SK-N-SH (cell line): ENCODE measurements at regions not wholly inside any gene's neighbourhood (a gene's known extent, or its start where the extent isn't known, plus 50 kb on each side); places are given as distances from the start of the nearest gene placed in this dataset.

Experiments
- CTCF ChIA-PET: fragments of 300-600, 350-600 bp; formaldehyde crosslinking; extraction: SDS; loops from one replicate; lab custom pipeline; 2021; lab: Yijun Ruan, JAX
- POLR2A ChIA-PET: fragments of 350-600 bp; sonication (Branson Sonifier 250); formaldehyde crosslinking; extraction: SDS; loops from one replicate; lab custom pipeline; 2020; ENCODE audit warnings: antibody characterized with exemption, inconsistent platforms; lab: Yijun Ruan, JAX
- DNase-seq: peaks from one replicate; pipeline ENCODE4 v3.0.0; 2012
- H2AFZ ChIP-seq: fragments of 200-600 bp; sonication (generic); 2 replicates; pipeline ENCODE4 v1.8.1; 2016; ENCODE audit warnings: antibody characterized with exemption, mild to moderate bottlenecking, low read depth
- H3F3A ChIP-seq: fragments of 200-600 bp; sonication (generic); replicated peaks from 2 replicates; pipeline ENCODE3; 2016; ENCODE audit warnings: antibody characterized with exemption, mild to moderate bottlenecking; ENCODE audit not compliant: insufficient read depth
- H3K27ac ChIP-seq, 2 experiments: fragments of 200-500 bp in 1 of 2; fragments of 200-600 bp in 1 of 2; sonication (Bioruptor generic) in 1 of 2; sonication (generic), shearing (Covaris generic) in 1 of 2; 2 replicates each; pipeline versions ENCODE4 v1.5.1 to v1.6.1; 2014 to 2016; ENCODE audit warnings: low read depth in 2 of 2, inconsistent platforms in 1 of 2, low read length in 1 of 2, mild to moderate bottlenecking in 1 of 2, mixed read lengths in 1 of 2
- H3K27me3 ChIP-seq: fragments of 200-600 bp; sonication (generic), shearing (Covaris generic); 2 replicates; pipeline ENCODE4 v1.6.1; 2016; ENCODE audit warnings: mixed run types; ENCODE audit not compliant: insufficient read depth
- H3K36me3 ChIP-seq, 2 experiments: fragments of 200-500 bp in 1 of 2; fragments of 200-600 bp in 1 of 2; sonication (Bioruptor generic) in 1 of 2; sonication (generic) in 1 of 2; replicated peaks in 1 of 2; 2 replicates each; pipeline versions ENCODE3 to v1.5.1; 2014 to 2016; ENCODE audit warnings: low read length in 1 of 2, mild to moderate bottlenecking in 1 of 2; ENCODE audit not compliant: insufficient read depth in 2 of 2, control insufficient read depth in 1 of 2
- H3K4me1 ChIP-seq, 2 experiments: fragments of 200-500 bp in 1 of 2; fragments of 200-600 bp in 1 of 2; sonication (Bioruptor generic) in 1 of 2; sonication (generic), shearing (Covaris generic) in 1 of 2; 2 replicates each; pipeline versions ENCODE4 v1.5.1 to v1.6.1; 2014 to 2016; ENCODE audit warnings: low read depth in 1 of 2, low read length in 1 of 2, mixed run types in 1 of 2; ENCODE audit not compliant: insufficient read depth in 2 of 2, control insufficient read depth in 1 of 2
- H3K4me2 ChIP-seq: fragments of 200-600 bp; sonication (generic), shearing (Covaris generic); 2 replicates; pipeline ENCODE4 v1.6.1; 2017; ENCODE audit warnings: mixed run types
- H3K4me3 ChIP-seq, 2 experiments: fragments of 200-500 bp in 1 of 2; fragments of 200-600 bp in 1 of 2; sonication (Bioruptor generic) in 1 of 2; sonication (generic), shearing (Covaris generic) in 1 of 2; 2 replicates each; pipeline versions ENCODE4 v1.5.1 to v1.8.1; 2014 to 2016; ENCODE audit warnings: low read depth in 2 of 2, inconsistent platforms in 1 of 2, low read length in 1 of 2, mild to moderate bottlenecking in 1 of 2, mixed read lengths in 1 of 2, moderate library complexity in 1 of 2
- H3K79me2 ChIP-seq: fragments of 200-600 bp; sonication (generic); 2 replicates; pipeline ENCODE4 v1.8.1; 2017; ENCODE audit warnings: mild to moderate bottlenecking; ENCODE audit not compliant: insufficient read depth
- H3K9ac ChIP-seq: fragments of 200-600 bp; sonication (generic); 2 replicates; pipeline ENCODE4 v1.6.1; 2017; ENCODE audit warnings: mixed run types
- H3K9me2 ChIP-seq: fragments of 200-600 bp; sonication (generic); 2 replicates; pipeline ENCODE4 v1.6.1; 2017; ENCODE audit warnings: mixed run types
- H3K9me3 ChIP-seq: fragments of 200-600 bp; sonication (generic); 2 replicates; pipeline ENCODE4 v1.6.1; 2017; ENCODE audit warnings: mixed run types, mild to moderate bottlenecking, moderate library complexity
- H4K20me1 ChIP-seq: fragments of 200-600 bp; sonication (generic); 2 replicates; pipeline ENCODE4 v1.6.1; 2017; ENCODE audit warnings: mild to moderate bottlenecking, mixed run types; ENCODE audit not compliant: insufficient read depth
- CTCF ChIP-seq: fragments of 200-600 bp; sonication (generic); IDR thresholded peaks from 2 replicates; pipeline ENCODE4 v1.6.1; 2017; ENCODE audit warnings: antibody characterized with exemption, mild to moderate bottlenecking, moderate library complexity
- EZH2phosphoT487 ChIP-seq: fragments of 200-600 bp; sonication (generic); IDR thresholded peaks from 2 replicates; pipeline ENCODE4 v1.6.1; 2017; ENCODE audit warnings: low read depth, mixed run types, mild to moderate bottlenecking, antibody characterized with exemption, moderate library complexity, borderline replicate concordance
- FOSL2 ChIP-seq: IDR thresholded peaks from 2 replicates; pipeline ENCODE4 v1.4.0; 2012; ENCODE audit warnings: low read depth, mild to moderate bottlenecking, moderate library complexity, borderline replicate concordance
- JUND ChIP-seq: IDR thresholded peaks from 2 replicates; pipeline ENCODE4 v1.4.0; 2012
- PBX3 ChIP-seq: IDR thresholded peaks from 2 replicates; pipeline ENCODE4; 2012
- RFX5 ChIP-seq: IDR thresholded peaks from 2 replicates; pipeline ENCODE4 v1.6.1; 2012; ENCODE audit warnings: mild to moderate bottlenecking, improper control_type of control experiment, low read length
- SMC3 ChIP-seq: IDR thresholded peaks from 2 replicates; pipeline ENCODE4 v1.6.1; 2012; ENCODE audit warnings: low read depth, low read length, improper control_type of control experiment
- TAF1 ChIP-seq: IDR thresholded peaks from 2 replicates; pipeline ENCODE4 v1.6.1; 2012; ENCODE audit warnings: low read depth, mild to moderate bottlenecking, low read length, moderate library complexity, borderline replicate concordance
- TEAD4 ChIP-seq: IDR thresholded peaks from 2 replicates; pipeline ENCODE4 v1.4.0; 2012; ENCODE audit warnings: mild to moderate bottlenecking, borderline replicate concordance; ENCODE audit not compliant: insufficient read depth
- WGBS: methylation state at CpG from one replicate; pipeline ENCODE4 v1.1.6; 2017; ENCODE audit warnings: low lambda C conversion rate; 5-methylcytosine and 5-hydroxymethylcytosine counted together

GRCh38 chr9:95815961-95816360 lies 59.5 kb upstream of the ERCC6L2 start:
- ChIA-PET CTCF (interaction anchor here (1.0 kb wide), 1 partner anchor 309 kb away, joined by 3 read pairs; no protein-coding TSS in a partner anchor), POLR2A (no interaction called here)
- H3K36me3 ChIP-seq, result no peaks in the 10 kb centered on the region
- H2AFZ ChIP-seq, result no peak overlapping the region
- H3K27ac ChIP-seq, result no peak overlapping the region
- H3K27me3 ChIP-seq, result no peaks in the 10 kb centered on the region
- no peaks in the 10 kb centered on the region for H4K20me1 ChIP-seq
- H3K4me2 ChIP-seq, result no peak overlapping the region
- H3K9ac ChIP-seq, result no peak overlapping the region
- H3F3A ChIP-seq, result no peaks in the 10 kb centered on the region
- WGBS, result 84% methylated on average over 11 of the region's 17 CpGs
- H3K9me2 ChIP-seq, result no peaks in the 10 kb centered on the region
- TF ChIP-seq TEAD4, result no peak
- DNase-seq, result peak; percentile 23
- no peak overlapping the region for H3K4me3 ChIP-seq
- no peaks in the 10 kb centered on the region for H3K9me3 ChIP-seq
- H3K79me2 ChIP-seq, result no peaks in the 10 kb centered on the region
- H3K4me1 ChIP-seq, result peaks cover 0 to 8% of the 10 kb centered on the region in 2 experiments; a peak in 1 of 4 replicates

- 78% methylated on average over 17 of the region's 17 CpGs for WGBS
- H3K4me2 ChIP-seq, result no peak overlapping the region
- H3K27ac ChIP-seq, result no peak overlapping the region
- H3K36me3 ChIP-seq, result no peaks in the 10 kb centered on the region
- H3K4me3 ChIP-seq, result no peak overlapping the region
- no peak for TF ChIP-seq EZH2phosphoT487
- TF ChIP-seq RFX5, result no peak
- no peak for TF ChIP-seq CTCF
- TF ChIP-seq JUND, result 0 out of 2 replicates have a peak, but pooled peaks have one; percentile 24
- no peak for TF ChIP-seq SMC3
- TF ChIP-seq TAF1, result no peak
- no peak for TF ChIP-seq PBX3
- peak; percentile 21; the same call in 1 of the 2 replicates for TF ChIP-seq FOSL2
- ChIA-PET POLR2A (no interaction called here), CTCF (no interaction called here)
- no peak for DNase-seq
- no peaks in the 10 kb centered on the region for H3K9me2 ChIP-seq
- H3K9ac ChIP-seq, result no peak overlapping the region
- H4K20me1 ChIP-seq, result no peaks in the 10 kb centered on the region
- no peak overlapping the region for H2AFZ ChIP-seq
- no peaks in the 10 kb centered on the region for H3F3A ChIP-seq
- peaks cover 0 to 8% of the 10 kb centered on the region in 2 experiments; a peak in 1 of 4 replicates for H3K4me1 ChIP-seq
- H3K27me3 ChIP-seq, result no peaks in the 10 kb centered on the region
- H3K9me3 ChIP-seq, result no peaks in the 10 kb centered on the region
- H3K79me2 ChIP-seq, result no peaks in the 10 kb centered on the region
Measured at GRCh38 chr9:95815133-95815532, 60.4 kb upstream of the ERCC6L2 start.
